ENCODE measurements at regions not wholly inside any gene's neighbourhood (a gene's known extent, or its start where the extent isn't known, plus 50 kb on each side); places are given as distances from the start of the nearest gene placed in this dataset.

GRCh38 chr2:17069564-17069963 lies 403.9 kb upstream of the CYRIA start:
- no peak for DNase-seq
- ChIA-PET POLR2A (no interaction called here), CTCF (no interaction called here)
- Mint-ChIP-seq H3K36me3 (ENCODE audit: low read depth) (no peaks in the 10 kb centered on the region), H3K27me3 (no peaks in the 10 kb centered on the region), H3K27ac (no peak overlapping the region), H3K4me1 (no peaks in the 10 kb centered on the region), H3K9me3 (peaks cover 11% of the 10 kb centered on the region), H3K4me3 (no peak overlapping the region)

DNA sequence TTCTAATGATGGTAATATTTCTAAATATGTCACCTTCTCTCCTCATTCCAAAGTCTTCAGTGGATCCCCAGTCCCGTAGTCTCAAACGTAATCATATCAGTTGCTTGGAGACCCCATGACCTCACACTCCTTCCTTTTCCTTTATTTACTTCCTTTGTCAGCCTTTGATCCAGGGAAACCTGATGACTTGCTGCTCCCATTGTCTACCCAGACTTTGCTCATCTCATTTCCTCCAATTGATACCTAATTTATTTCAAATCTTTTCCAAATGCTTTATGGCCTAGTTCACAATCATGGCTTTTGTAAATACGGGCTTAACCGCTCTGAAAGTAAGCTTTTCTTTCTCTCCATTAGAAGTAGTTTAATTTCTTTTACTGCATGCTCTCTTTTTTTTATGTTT lies 402.4 kb upstream of the CYRIA start:
- no peak for DNase-seq
- ChIA-PET CTCF (no interaction called here), POLR2A (no interaction called here)
- Mint-ChIP-seq H3K27me3 (no peaks in the 10 kb centered on the region), H3K9me3 (peaks cover 11% of the 10 kb centered on the region), H3K4me1 (no peaks in the 10 kb centered on the region), H3K4me3 (no peak overlapping the region), H3K36me3 (ENCODE audit: low read depth) (no peaks in the 10 kb centered on the region), H3K27ac (no peak overlapping the region)

DNA sequence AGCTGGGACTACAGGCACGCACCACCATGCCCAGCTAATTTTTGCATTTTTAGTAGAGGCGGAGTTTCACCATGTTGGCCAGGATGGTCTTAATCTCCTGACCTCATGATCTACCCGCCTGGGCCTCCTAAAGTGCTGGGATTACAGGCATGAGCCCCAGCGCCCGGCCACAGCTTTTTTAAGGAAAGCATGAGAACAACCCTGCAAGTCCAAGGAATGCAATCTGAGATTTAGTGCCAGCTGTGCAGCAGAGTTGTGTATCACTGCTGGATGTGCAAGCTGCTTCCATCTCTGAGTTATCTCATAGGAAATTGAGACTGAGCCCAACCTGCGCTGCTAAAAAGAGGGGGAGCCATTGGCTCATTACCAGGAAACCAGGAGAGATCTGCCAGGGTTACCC lies 399.9 kb upstream of the CYRIA start:
- H3K4me1 Mint-ChIP-seq = no peaks in the 10 kb centered on the region

DNA sequence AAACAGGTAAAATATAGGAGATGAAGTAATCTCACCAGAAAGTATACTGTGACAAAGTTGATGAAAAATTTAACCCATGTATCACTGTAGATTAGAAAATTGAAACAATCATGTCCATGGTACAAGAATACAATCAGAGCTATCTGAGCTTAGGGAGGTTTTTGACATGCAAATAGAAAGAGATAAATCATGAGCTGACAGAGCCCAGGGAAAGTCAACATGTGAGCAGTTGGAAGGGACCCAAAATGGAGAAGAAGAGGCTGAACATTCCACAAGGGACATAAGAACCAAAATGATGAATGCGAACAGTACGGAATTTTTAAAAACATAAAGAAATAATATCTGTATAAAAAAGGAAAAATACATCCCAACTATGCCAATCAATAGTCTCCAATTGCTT lies 395.4 kb upstream of the CYRIA start:
- DNase-seq = no peak

More for the DNA sequence above, 399.9 kb upstream of the CYRIA start:
- CTCF ChIA-PET = no interaction called here
- H3K4me3 Mint-ChIP-seq = no peak overlapping the region
- POLR2A ChIA-PET = no interaction called here
- no peak for DNase-seq
- no peak overlapping the region for H3K27ac Mint-ChIP-seq
- H3K27me3 Mint-ChIP-seq = no peaks in the 10 kb centered on the region
- no peaks in the 10 kb centered on the region for H3K36me3 Mint-ChIP-seq (ENCODE audit: low read depth)
- H3K9me3 Mint-ChIP-seq = peaks cover 4% of the 10 kb centered on the region

DNA sequence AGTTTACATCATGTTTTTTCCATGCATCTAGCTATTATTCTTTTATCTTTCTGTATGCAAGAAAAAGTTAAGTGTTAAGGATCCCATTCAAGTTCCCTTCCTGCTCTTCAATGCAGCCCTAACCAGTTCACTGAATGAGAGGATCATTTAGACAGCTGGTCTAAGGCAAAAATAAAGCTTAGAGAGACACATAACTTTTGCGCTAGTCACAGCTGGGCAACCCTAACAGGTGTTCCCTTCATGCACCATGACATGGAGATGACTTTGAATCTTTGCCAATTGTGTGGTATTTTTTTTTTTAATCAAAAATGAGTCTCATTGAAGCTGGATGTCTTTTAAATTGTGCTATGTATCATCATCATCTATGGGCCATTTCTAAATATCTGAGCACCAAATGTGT lies 393.8 kb upstream of the CYRIA start:
- no peak overlapping the region for H3K4me3 Mint-ChIP-seq
- H3K4me1 Mint-ChIP-seq = no peaks in the 10 kb centered on the region
- H3K36me3 Mint-ChIP-seq (ENCODE audit: low read depth) = no peaks in the 10 kb centered on the region
- POLR2A ChIA-PET = no interaction called here
- CTCF ChIA-PET = interaction anchor here (0.7 kb wide), 1 partner anchor 373 kb away, joined by 7 read pairs; no protein-coding TSS in a partner anchor
- no peak for DNase-seq
- no peaks in the 10 kb centered on the region for H3K27me3 Mint-ChIP-seq
- H3K9me3 Mint-ChIP-seq = no peaks in the 10 kb centered on the region
- H3K27ac Mint-ChIP-seq = no peak overlapping the region

More for the DNA sequence above, 395.4 kb upstream of the CYRIA start:
- no peaks in the 10 kb centered on the region for H3K4me1 Mint-ChIP-seq
- H3K36me3 Mint-ChIP-seq (ENCODE audit: low read depth) = no peaks in the 10 kb centered on the region
- H3K9me3 Mint-ChIP-seq = no peaks in the 10 kb centered on the region
- ChIA-PET CTCF (no interaction called here), POLR2A (no interaction called here)
- H3K4me3 Mint-ChIP-seq = no peak overlapping the region
- H3K27me3 Mint-ChIP-seq = no peaks in the 10 kb centered on the region
- no peak overlapping the region for H3K27ac Mint-ChIP-seq

GRCh38 chr2:17058772-17059402 lies 393.3 kb upstream of the CYRIA start:
- ChIA-PET POLR2A (no interaction called here), CTCF (interaction anchor here (0.7 kb wide), 1 partner anchor 374 kb away, joined by 7 read pairs; no protein-coding TSS in a partner anchor)
- no peaks in the 10 kb centered on the region for H3K36me3 Mint-ChIP-seq (ENCODE audit: low read depth)
- no peak for DNase-seq
- H3K27me3 Mint-ChIP-seq = no peaks in the 10 kb centered on the region
- no peaks in the 10 kb centered on the region for H3K4me1 Mint-ChIP-seq
- H3K9me3 Mint-ChIP-seq = no peaks in the 10 kb centered on the region
- H3K4me3 Mint-ChIP-seq = no peak overlapping the region
- H3K27ac Mint-ChIP-seq = no peak overlapping the region

- POLR2A ChIA-PET = no interaction called here
- Mint-ChIP-seq H3K27ac (no peak overlapping the region), H3K4me1 (no peaks in the 10 kb centered on the region), H3K36me3 (ENCODE audit: low read depth) (no peaks in the 10 kb centered on the region), H3K27me3 (no peaks in the 10 kb centered on the region), H3K9me3 (no peaks in the 10 kb centered on the region), H3K4me3 (no peak overlapping the region)
- CTCF ChIA-PET = no interaction called here
- DNase-seq = no peak
These were observed 391.7 kb upstream of the CYRIA start for GRCh38 chr2:17057109-17058017.

DNA sequence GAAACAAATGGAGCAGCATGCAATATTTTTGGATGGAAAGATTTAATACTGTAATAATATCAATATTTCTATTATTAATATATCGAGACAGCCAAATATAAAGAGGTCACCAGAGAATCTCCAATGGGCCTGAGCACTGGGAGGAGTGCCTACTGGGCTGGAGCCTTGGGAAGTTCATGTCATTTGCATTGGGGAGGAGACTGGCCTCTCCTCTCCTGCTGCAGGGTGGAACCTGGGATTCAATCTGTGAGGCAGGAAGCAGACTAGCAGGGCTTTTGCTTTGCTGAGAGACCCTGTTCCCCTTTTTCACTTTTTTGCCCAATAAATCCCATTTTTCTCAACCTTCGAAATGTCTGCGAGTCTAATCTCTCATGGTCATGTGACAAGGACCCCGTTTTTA lies 390.6 kb upstream of the CYRIA start:
- Mint-ChIP-seq H3K36me3 (ENCODE audit: low read depth) (no peaks in the 10 kb centered on the region), H3K4me3 (no peak overlapping the region), H3K4me1 (no peaks in the 10 kb centered on the region), H3K9me3 (no peaks in the 10 kb centered on the region), H3K27ac (no peak overlapping the region), H3K27me3 (no peaks in the 10 kb centered on the region)
- ChIA-PET CTCF (no interaction called here), POLR2A (no interaction called here)
- no peak for DNase-seq

- ChIA-PET POLR2A (no interaction called here), CTCF (no interaction called here)
- Mint-ChIP-seq H3K27me3 (no peaks in the 10 kb centered on the region), H3K4me3 (no peak overlapping the region), H3K4me1 (no peaks in the 10 kb centered on the region), H3K27ac (no peak overlapping the region), H3K36me3 (ENCODE audit: low read depth) (no peaks in the 10 kb centered on the region), H3K9me3 (no peaks in the 10 kb centered on the region)
- no peak for DNase-seq
These were observed 386.4 kb upstream of the CYRIA start for GRCh38 chr2:17052001-17052400.

- ChIA-PET POLR2A (no interaction called here), CTCF (no interaction called here)
- Mint-ChIP-seq H3K27me3 (no peaks in the 10 kb centered on the region), H3K4me1 (no peaks in the 10 kb centered on the region), H3K4me3 (no peak overlapping the region), H3K36me3 (ENCODE audit: low read depth) (no peaks in the 10 kb centered on the region), H3K9me3 (no peaks in the 10 kb centered on the region), H3K27ac (no peak overlapping the region)
- no peak for DNase-seq
These were observed 385.9 kb upstream of the CYRIA start for GRCh38 chr2:17051538-17051937.

GRCh38 chr2:17043173-17043572 lies 377.5 kb upstream of the CYRIA start:
- CTCF ChIA-PET = no interaction called here
- Mint-ChIP-seq H3K36me3 (ENCODE audit: low read depth) (no peaks in the 10 kb centered on the region), H3K4me1 (no peaks in the 10 kb centered on the region), H3K9me3 (no peaks in the 10 kb centered on the region), H3K27me3 (no peaks in the 10 kb centered on the region), H3K27ac (no peak overlapping the region), H3K4me3 (no peak overlapping the region)
- POLR2A ChIA-PET = no interaction called here
- no peak for DNase-seq

GRCh38 chr2:17036361-17036760 lies 370.7 kb upstream of the CYRIA start:
- Mint-ChIP-seq H3K27ac (no peak overlapping the region), H3K36me3 (ENCODE audit: low read depth) (no peaks in the 10 kb centered on the region), H3K27me3 (no peaks in the 10 kb centered on the region), H3K4me3 (no peak overlapping the region), H3K9me3 (peaks cover 2% of the 10 kb centered on the region), H3K4me1 (no peaks in the 10 kb centered on the region)
- ChIA-PET CTCF (no interaction called here), POLR2A (no interaction called here)
- DNase-seq = no peak

DNA sequence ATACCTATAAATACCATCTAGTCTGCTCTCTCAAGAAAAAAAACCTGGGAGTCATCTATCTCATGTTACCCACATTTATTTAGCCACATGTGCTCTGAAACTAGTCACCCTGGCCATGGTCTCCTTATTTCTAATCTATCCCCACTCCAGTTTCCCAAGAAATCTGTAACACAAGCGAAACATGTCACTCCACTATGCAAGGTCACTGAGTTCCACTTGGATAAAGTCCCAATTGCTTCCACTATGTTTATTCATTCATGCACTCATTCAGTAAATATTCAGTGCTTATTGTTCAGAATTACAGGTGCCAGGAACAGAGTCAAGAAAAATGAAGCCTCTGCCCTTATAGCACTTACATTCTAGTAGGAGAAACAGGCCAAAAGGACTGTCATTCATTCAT lies 369.4 kb upstream of the CYRIA start:
- POLR2A ChIA-PET = no interaction called here
- H3K4me1 Mint-ChIP-seq = no peaks in the 10 kb centered on the region

GRCh38 chr2:17030047-17030446 lies 364.4 kb upstream of the CYRIA start:
- no peaks in the 10 kb centered on the region for H3K4me1 Mint-ChIP-seq
- ChIA-PET POLR2A (no interaction called here), CTCF (no interaction called here)
- no peak for DNase-seq
- no peaks in the 10 kb centered on the region for H3K27me3 Mint-ChIP-seq
- H3K27ac Mint-ChIP-seq = no peak overlapping the region
- no peak overlapping the region for H3K4me3 Mint-ChIP-seq
- no peaks in the 10 kb centered on the region for H3K9me3 Mint-ChIP-seq
- no peaks in the 10 kb centered on the region for H3K36me3 Mint-ChIP-seq (ENCODE audit: low read depth)

More for the DNA sequence above, 369.4 kb upstream of the CYRIA start:
- no peak overlapping the region for H3K4me3 Mint-ChIP-seq
- H3K9me3 Mint-ChIP-seq = peaks cover 2% of the 10 kb centered on the region
- H3K36me3 Mint-ChIP-seq (ENCODE audit: low read depth) = no peaks in the 10 kb centered on the region
- no peaks in the 10 kb centered on the region for H3K27me3 Mint-ChIP-seq
- CTCF ChIA-PET = no interaction called here
- DNase-seq = no peak
- no peak overlapping the region for H3K27ac Mint-ChIP-seq

Measured in activated CD4-positive, alpha-beta T cell treated with anti-CD3 and anti-CD28 coated beads, Interleukin-2, amount 10 ng/mL, durations not matched to agents 7 days and 5 days (primary cell).